GM18858 (cell line): ENCODE measurements at regions not wholly inside any gene's neighbourhood (a gene's known extent, or its start where the extent isn't known, plus 50 kb on each side); places are given as distances from the start of the nearest gene placed in this dataset.
A peak's percentile ranks its signal among the peaks of the same experiment; 100 is the strongest.
"Not testable (repeated sequence)": the region's sequence is repeated elsewhere in the genome, so short reads cannot be mapped to it uniquely, and the experiment has no call there.

Experiments used
- ATAC-seq: cut with Tn5 transposase; IDR thresholded peaks from one replicate; pipeline ENCODE4 v1.9.1; 2021; ENCODE audit not compliant: unreplicated experiment

GRCh38 chr21:35548904-35549615 lies 500.0 kb upstream of the RUNX1 start:
- ATAC-seq: no peak

GRCh38 chr21:35547946-35548774 lies 499.1 kb upstream of the RUNX1 start:
- no peak for ATAC-seq

- ATAC-seq: no peak
Measured at GRCh38 chr21:35543746-35544145, 494.6 kb upstream of the RUNX1 start.

- no peak for ATAC-seq
Measured at GRCh38 chr21:35540950-35541638, 492.0 kb upstream of the RUNX1 start.

- no peak for ATAC-seq
Measured at GRCh38 chr21:35538386-35538785, 489.3 kb upstream of the RUNX1 start.

- no peak for ATAC-seq
Measured at GRCh38 chr21:35537604-35538003, 488.5 kb upstream of the RUNX1 start.

- no peak for ATAC-seq
Measured at GRCh38 chr21:35533893-35534292, 484.8 kb upstream of the RUNX1 start.

- ATAC-seq: no peak
Measured at GRCh38 chr21:35530766-35531165, 481.7 kb upstream of the RUNX1 start.

GRCh38 chr21:35529171-35529863 lies 480.2 kb upstream of the RUNX1 start:
- ATAC-seq: peak; percentile 65

GRCh38 chr21:35528116-35529042 lies 479.3 kb upstream of the RUNX1 start:
- peak; percentile 36 for ATAC-seq

GRCh38 chr21:35527358-35527757 lies 478.3 kb upstream of the RUNX1 start:
- ATAC-seq: no peak

- no peak for ATAC-seq
Measured at GRCh38 chr21:35525443-35525842, 476.3 kb upstream of the RUNX1 start.

- no peak for ATAC-seq
Measured at GRCh38 chr21:35521852-35522505, 472.9 kb upstream of the RUNX1 start.

- no peak for ATAC-seq
Measured at GRCh38 chr21:35521293-35521692, 472.2 kb upstream of the RUNX1 start.

- no peak for ATAC-seq
Measured at GRCh38 chr21:35520856-35521255, 471.8 kb upstream of the RUNX1 start.

GRCh38 chr21:35520302-35520701 lies 471.2 kb upstream of the RUNX1 start:
- ATAC-seq: no peak

- no peak for ATAC-seq
Measured at GRCh38 chr21:35517865-35518264, 468.8 kb upstream of the RUNX1 start.

- ATAC-seq: not testable (repeated sequence)
Measured at GRCh38 chr21:35516292-35516691, 467.2 kb upstream of the RUNX1 start.

- ATAC-seq: no peak
Measured at GRCh38 chr21:35512346-35512745, 463.2 kb upstream of the RUNX1 start.
